ENCODE measurements at regions not wholly inside any gene's neighbourhood (a gene's known extent, or its start where the extent isn't known, plus 50 kb on each side); places are given as distances from the start of the nearest gene placed in this dataset.

DNA sequence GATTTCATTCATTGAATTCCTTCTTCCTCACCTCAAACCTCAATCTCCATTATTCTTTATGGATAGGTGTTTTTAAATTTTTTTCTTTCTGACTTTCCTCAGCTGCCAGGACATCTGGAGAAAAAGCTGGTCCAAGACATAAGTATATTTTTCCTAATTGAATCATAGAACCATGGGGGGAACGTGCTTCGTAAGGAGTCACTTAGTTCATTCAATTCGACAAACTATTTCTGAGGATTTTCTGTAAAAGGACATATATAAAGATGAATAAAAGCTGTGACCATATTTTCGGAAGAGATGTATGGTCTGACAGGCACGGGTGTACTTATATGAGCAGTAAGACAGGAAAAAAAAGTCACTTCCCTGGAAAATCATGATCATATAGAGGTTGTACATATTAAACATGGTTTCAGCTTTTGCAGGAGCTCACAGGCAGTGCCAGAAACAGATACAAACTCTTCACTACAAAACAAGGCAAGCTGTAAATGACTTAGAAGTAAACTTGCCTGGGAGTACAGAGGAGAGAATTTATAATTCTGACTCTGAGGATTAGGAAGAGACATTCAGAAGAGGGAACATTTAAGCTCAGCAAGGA, 88.2 kb upstream of the EGR2 start:
- TF ChIP-seq POLR2A (IDR thresholded peaks at IDR 0.05), result no peak
- TF ChIP-seq, protein P1, sequence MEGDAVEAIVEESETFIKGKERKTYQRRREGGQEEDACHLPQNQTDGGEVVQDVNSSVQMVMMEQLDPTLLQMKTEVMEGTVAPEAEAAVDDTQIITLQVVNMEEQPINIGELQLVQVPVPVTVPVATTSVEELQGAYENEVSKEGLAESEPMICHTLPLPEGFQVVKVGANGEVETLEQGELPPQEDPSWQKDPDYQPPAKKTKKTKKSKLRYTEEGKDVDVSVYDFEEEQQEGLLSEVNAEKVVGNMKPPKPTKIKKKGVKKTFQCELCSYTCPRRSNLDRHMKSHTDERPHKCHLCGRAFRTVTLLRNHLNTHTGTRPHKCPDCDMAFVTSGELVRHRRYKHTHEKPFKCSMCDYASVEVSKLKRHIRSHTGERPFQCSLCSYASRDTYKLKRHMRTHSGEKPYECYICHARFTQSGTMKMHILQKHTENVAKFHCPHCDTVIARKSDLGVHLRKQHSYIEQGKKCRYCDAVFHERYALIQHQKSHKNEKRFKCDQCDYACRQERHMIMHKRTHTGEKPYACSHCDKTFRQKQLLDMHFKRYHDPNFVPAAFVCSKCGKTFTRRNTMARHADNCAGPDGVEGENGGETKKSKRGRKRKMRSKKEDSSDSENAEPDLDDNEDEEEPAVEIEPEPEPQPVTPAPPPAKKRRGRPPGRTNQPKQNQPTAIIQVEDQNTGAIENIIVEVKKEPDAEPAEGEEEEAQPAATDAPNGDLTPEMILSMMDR (IDR thresholded peaks at IDR 0.05), result no peak
- no peak for TF ChIP-seq POLR2AphosphoS5 (IDR thresholded peaks at IDR 0.05)
- Histone ChIP-seq H3K27me3 (no peaks in the 10 kb centered on the region), H3K9me3 (no peaks in the 10 kb centered on the region), H3K4me1 (no peaks in the 10 kb centered on the region), H3K27ac (no peak overlapping the region), H3K4me3 (no peak overlapping the region), H3K36me3 (no peaks in the 10 kb centered on the region)
- intact Hi-C loops (cut with DNase I; ENCODE audit: low total_unique reads), result no loop called here
- no peak for DNase-seq (ENCODE audit: low spot score in 2 of 2)

DNA sequence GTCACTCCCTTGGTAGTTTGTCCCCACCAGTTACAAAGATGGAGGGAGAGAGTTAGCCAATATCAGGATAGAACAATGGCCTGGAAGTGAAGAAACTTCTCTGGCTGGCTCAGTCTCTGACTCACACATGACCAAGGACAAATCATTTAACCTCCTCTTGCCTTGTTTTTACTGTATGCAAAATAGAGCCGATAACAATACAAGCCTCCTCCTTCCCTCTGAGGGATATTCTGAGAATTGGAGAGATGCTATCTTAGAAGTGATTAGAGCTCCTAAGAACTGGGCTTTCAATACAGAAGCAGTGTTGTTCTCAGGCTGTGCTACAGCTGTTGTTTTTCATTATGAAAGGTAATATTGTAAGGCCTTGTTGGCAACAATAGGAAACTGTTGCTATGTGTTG, 87.7 kb upstream of the EGR2 start:
- H3K4me1 ChIP-seq, result no peaks in the 10 kb centered on the region
- no peaks in the 10 kb centered on the region for H3K36me3 ChIP-seq
- DNase-seq (ENCODE audit: low spot score in 2 of 2), result no peak
- H3K27me3 ChIP-seq, result no peaks in the 10 kb centered on the region
- no peaks in the 10 kb centered on the region for H3K9me3 ChIP-seq
- H3K4me3 ChIP-seq, result no peak overlapping the region
- intact Hi-C loops (cut with DNase I; ENCODE audit: low total_unique reads), result no loop called here
- no peak for TF ChIP-seq POLR2AphosphoS5 (IDR thresholded peaks at IDR 0.05)
- no peak for TF ChIP-seq POLR2A (IDR thresholded peaks at IDR 0.05)
- TF ChIP-seq, protein P1 (IDR thresholded peaks at IDR 0.05), result no peak
- H3K27ac ChIP-seq, result no peak overlapping the region

DNA sequence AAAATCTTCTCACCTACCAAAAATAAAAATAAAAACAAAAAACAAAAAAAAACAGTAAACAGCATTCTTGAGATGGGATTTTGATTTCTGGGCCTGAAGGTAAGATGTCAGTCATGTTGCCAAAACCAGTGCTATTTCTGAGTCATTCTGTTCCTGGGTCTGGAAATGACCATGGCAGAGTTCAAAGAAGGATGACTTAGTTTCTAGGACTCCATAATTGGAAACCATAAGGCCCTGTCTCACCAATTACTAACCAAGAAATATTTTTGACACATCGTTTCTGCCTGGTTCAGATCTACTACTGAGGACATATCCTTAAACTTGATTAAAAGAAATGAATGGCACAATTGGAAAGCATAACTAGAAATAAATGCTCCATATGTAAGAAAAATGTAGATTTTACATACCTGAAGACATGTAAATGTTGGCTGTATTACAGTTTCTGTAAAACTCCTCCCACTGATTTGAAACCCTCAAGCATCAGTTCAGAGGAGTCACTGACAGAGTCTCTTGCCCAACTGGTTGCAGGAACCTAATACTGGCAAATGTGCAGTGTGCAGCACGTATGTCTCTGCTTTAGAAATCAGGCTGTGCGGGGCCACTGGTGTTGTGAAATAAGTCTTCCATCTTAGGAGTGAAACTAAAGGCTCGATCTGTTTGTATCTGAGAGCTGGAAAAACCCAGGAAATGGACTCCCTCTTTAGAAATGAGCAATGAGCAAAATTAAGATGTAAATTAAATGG, 84.8 kb upstream of the EGR2 start:
- no peak for TF ChIP-seq POLR2A (IDR thresholded peaks at IDR 0.05)
- TF ChIP-seq POLR2AphosphoS5 (IDR thresholded peaks at IDR 0.05), result no peak
- TF ChIP-seq, protein P1 (IDR thresholded peaks at IDR 0.05), result no peak
- Histone ChIP-seq H3K27me3 (no peaks in the 10 kb centered on the region), H3K27ac (no peak overlapping the region), H3K4me1 (no peaks in the 10 kb centered on the region), H3K36me3 (no peaks in the 10 kb centered on the region), H3K9me3 (no peaks in the 10 kb centered on the region), H3K4me3 (no peak overlapping the region)
- intact Hi-C loops (cut with DNase I; ENCODE audit: low total_unique reads), result no loop called here
- no peak for DNase-seq (ENCODE audit: low spot score in 2 of 2)

DNA sequence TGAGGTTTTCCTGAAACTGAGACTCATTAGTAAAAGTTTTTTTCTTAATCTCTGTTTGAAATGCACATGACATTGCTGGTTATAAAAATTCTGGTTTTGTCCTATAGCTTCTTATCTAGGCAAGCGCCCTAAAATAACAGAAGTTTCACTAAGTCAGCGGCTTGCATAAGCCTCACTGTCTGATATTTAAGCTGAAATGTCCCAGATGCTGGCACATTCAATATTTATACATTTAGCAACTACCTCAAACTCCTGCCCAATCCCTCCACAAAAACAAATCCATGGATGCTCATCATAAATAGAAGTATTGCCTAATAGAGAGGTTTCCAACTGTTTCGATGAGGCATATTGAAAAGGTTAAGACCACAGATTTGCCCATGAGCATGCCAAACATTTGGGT, 83.1 kb upstream of the EGR2 start:
- TF ChIP-seq POLR2AphosphoS5 (IDR thresholded peaks at IDR 0.05) (no peak), POLR2A (IDR thresholded peaks at IDR 0.05) (no peak)
- TF ChIP-seq, protein P1 (IDR thresholded peaks at IDR 0.05), result no peak
- intact Hi-C loops (cut with DNase I; ENCODE audit: low total_unique reads), result no loop called here

DNA sequence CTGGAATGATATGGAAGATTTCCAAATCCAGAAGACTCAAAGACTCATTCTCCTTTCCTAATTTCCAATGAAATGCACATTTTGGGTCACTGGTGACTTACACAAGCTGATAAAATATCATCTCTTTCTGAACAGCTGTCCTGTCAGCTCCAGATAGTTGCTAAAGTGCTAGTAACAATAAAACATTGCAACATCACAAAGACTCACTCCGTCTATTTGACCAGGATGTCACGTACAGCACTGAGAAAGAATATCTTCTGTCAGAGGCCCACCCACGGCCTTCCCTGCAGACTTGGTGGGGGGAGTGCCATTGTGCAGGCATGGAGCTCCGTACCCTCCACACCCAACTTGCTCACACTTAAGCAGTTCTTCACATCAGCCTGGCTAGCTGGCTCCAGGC, 78.9 kb upstream of the EGR2 start:
- Histone ChIP-seq H3K36me3 (no peaks in the 10 kb centered on the region), H3K27ac (no peak overlapping the region), H3K4me1 (no peaks in the 10 kb centered on the region), H3K4me3 (no peak overlapping the region), H3K27me3 (no peaks in the 10 kb centered on the region), H3K9me3 (no peaks in the 10 kb centered on the region)
- intact Hi-C loops (cut with DNase I; ENCODE audit: low total_unique reads), result no loop called here
- DNase-seq (ENCODE audit: low spot score in 2 of 2), result no peak
- TF ChIP-seq, protein P1 (IDR thresholded peaks at IDR 0.05), result no peak
- TF ChIP-seq POLR2A (IDR thresholded peaks at IDR 0.05), result no peak
- no peak for TF ChIP-seq POLR2AphosphoS5 (IDR thresholded peaks at IDR 0.05)

More for the DNA sequence above, 83.1 kb upstream of the EGR2 start:
- Histone ChIP-seq H3K4me3 (no peak overlapping the region), H3K27ac (no peak overlapping the region), H3K4me1 (no peaks in the 10 kb centered on the region), H3K36me3 (no peaks in the 10 kb centered on the region), H3K27me3 (no peaks in the 10 kb centered on the region), H3K9me3 (no peaks in the 10 kb centered on the region)
- no peak for DNase-seq (ENCODE audit: low spot score in 2 of 2)
